MV-4-11 (cell line): ENCODE measurements at regions not wholly inside any gene's neighbourhood (a gene's known extent, or its start where the extent isn't known, plus 50 kb on each side); places are given as distances from the start of the nearest gene placed in this dataset.

Experiments
- DNase-seq: peaks from one replicate; lab custom pipeline; 2025; lab: John Stamatoyannopoulos, UW

DNA sequence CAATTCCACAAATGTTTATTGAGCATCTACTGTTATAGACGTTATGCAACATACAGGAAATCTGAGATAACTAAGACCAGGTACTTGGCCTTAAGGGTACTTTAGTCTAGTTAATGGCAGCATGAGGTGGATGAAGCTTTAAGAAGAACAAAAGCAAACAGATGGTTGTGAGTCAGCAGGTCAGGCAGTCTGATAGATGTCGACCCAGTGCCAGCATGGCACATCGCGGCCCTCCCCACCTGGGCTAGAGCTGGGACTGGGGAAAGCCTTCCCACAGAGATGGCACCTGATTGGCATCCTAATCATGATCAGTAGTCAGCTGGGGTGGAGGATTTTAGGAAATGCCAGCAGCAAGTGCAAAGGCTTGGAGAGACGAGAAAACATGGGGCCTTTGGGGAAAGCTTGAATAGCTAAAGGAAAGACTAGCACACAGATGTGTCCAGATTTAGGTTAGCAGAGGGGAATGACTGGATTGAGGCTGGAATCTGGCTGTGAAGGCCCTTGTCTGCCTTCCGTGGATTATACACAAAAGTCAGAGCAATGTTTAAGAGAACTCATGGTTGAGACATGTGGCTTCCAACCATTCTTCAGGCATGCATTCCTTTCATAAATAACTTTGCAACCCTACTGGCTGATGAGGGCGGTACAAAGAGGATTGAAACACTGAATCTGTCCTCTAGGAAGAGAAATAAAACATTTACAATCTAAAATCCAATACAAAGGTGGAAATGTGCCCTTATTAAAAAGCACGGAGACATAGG lies 395.4 kb upstream of the WWC1 start:
- DNase-seq = no peak

- DNase-seq = no peak
Observed at GRCh38 chr5:167896814-167897213, 394.6 kb upstream of the WWC1 start.

DNA sequence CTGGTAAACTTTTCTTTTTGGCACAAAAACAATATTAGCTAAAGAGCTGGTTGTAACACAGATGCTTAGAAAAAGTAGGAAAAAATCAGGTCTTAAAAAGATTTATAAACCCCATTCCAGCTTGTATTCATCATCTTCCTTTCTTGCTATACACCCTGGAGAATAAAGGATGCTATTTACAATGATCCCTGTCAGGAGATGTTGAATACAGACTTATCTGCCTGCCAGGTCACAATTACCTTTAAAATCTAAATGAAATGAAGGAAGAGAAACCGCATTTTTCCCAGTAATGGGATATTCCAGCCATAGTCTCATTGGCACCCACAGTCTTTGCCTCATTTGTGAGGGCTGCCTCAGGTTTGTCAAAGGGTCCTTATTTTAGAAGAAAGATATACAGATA lies 394.1 kb upstream of the WWC1 start:
- DNase-seq = no peak

DNA sequence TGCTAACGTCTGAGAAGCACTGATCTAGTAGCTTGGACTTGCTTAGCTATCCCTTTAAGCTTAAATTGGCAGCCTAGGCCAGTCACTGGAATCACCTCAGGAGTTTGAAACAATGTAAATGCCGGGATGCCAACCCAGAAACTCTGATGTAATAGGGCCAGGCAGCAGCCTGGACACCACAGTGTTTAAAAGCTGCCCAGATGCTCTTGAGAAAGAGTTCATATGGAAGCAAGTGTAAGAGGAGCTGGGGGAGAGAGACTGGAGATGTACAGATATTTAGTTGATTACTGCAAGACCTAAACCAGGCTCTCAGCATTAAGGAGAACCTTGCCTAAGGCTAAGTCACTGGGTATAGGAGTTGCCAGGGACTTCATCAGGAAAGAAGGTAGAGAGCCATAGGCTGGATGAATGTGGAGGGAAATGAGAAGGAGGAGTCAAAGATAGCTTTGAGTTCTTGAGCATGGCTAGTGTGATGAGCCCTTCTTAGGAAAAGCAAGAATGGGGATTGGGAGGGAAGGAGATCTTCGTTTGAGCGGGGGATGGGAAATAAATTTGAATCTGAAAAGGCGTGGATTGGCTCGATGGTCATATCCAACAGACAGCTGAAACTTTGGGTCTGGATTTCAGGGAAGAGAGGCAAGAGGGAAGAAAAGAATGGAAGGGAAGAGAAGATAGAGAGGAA lies 392.9 kb upstream of the WWC1 start:
- DNase-seq = no peak

DNA sequence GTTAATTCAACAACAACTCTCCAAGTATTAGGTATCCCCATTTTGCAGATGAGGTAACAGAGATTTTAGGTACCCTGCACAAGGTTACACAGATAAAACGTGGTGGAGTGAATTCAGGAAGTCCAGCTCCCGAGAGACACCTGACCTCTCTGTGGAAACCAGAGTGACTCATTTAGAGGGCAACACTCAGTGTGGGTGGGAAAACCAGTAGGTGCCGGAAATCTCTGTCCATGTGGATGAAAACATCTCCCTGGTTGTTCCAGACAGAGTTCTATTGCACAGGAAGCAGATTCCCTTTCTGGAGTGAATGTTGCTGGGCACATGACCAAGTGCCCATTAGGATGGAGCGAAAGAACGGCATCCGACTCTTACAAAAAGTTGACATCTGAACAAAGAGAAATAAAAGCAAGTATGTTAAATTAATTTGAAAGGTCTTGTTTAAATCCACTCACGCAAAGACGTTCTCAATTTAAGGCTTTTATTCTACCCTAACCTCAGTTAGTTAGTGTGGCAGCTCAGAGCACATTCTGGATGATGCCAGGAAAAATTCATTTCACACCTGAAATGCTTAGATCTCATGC lies 391.9 kb upstream of the WWC1 start:
- no peak for DNase-seq

DNA sequence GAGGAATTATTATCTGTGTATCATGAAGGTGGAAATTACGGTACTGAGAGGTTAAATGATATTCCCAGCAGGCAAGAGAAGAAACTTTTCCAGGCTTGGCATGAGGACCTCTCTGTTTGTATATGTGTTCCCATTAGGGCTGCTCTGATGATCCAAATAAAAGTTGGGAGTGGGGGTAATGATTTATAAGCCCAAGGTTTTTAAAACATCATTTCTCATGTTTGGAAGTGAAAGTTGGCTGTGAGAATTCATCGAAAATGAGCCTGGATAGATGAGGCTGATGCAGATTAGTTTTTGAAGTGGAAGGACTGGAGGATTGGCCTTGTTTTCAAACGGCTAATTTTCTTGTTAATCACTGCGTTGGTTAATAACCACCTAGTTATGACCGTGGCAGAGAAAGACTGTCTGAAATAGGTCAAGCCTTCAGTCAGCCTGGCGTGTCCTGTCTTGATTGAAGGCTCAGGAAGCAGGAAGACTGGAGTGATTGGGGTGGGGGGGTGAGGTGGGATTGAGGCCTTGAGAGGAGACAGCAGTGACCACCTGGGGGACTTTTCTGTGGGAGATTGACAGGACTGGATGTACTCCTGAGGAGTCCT lies 391.0 kb upstream of the WWC1 start:
- DNase-seq = no peak

DNA sequence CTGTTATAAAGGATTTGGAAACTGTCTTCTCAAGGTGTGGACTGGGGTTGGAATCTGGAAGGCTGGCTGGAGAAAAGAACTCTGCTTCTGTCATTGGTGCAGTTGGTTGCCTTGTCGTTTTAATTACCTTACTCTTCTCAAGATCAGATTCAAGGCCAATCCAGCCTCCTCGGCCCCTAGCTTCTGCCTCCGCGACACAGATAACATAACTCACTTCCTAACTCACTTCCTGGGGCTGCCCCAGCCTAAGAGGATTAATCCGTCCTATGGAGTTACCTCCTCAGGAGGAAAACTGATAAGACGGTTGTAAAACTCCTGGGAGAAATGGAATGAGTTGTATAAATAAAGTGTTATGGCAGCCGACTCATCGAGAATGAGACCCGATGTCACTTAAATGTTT lies 389.1 kb upstream of the WWC1 start:
- DNase-seq = no peak

GRCh38 chr5:167903243-167903642 lies 388.2 kb upstream of the WWC1 start:
- DNase-seq = no peak

- no peak for DNase-seq
Observed at GRCh38 chr5:167903659-167904058, 387.8 kb upstream of the WWC1 start.

DNA sequence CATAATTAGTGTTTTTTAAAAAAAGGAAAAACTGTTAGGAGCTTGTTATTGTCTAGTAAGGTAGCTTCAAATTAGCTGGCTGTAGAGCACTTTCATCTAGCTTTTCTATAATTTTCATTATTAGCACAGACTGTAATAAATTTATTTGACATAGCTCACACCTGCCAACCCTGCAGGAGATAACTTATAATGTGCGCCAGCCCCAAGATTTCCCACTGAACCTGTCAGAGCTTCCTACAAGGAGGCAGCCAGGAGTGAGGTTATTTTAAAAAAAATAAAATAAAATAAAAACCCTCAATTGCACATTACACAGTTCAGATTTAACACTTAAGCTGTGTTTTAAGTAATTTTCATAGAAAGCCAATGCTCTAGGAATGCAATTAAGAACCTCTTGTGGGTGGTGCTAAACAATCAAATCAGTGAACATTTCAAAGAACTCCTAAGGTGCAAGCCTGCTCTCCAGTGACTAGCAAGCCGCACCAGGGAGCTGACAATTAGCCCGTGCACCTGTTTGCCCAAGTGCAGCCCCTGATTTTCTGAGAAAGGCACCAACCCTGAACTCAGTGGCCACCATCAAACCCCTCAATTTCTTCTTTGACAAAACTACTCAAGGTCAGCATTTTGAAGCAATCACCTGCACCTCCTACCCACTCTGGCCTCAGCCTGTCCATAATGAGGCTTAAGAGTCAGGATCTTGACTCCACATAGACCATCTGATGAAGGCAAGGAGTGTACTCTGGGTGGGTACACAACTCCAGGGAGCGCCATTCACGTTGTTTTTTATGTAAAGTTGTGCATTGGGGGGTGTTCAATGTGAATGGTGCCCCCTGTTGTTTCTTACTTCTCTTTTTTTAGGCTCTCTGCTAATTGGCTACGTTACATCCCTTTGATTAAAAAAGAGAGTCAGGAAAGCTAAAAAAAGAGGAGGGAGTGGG lies 385.3 kb upstream of the WWC1 start:
- DNase-seq = no peak

DNA sequence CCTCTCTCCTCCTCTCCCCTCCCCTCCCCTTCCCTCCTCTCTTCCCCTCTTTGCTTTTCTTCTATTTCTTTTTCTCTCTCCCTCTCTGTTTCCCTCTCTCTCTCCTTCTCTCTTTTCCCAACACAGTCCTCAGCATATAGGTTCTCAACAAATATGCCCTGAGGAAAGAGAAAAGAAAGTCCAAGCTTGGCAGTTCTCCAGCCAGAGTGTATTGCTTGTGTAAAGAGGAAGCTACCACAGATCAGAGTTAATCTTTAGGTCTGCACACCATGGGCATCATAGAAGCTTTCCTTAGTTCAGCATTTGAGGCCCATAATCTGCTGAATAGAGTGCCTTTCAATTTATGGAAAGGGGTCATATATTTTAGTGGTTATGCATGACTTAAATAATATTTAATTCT lies 382.8 kb upstream of the WWC1 start:
- peak; percentile 31 for DNase-seq

- no peak for DNase-seq
Observed at GRCh38 chr5:167912941-167913665, 378.3 kb upstream of the WWC1 start.

DNA sequence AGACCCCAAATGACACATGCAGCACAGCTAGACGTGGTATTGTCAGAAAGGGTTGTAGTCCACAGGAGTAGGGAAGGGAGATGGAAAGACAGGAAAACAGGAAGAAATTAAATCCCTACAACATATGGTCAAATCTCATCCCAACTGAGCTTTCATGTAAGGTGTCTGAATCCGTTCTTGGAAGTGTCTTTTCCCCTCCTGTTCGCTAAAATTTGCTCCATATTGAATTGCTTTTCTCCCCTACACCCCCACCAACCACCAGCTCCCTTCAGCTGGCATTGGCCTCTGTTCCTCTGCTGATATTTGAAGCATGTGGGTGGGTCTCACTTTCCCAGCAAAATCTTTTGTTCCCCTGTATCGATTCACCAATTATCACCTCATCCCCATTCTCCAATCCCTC lies 376.2 kb upstream of the WWC1 start:
- no peak for DNase-seq

DNA sequence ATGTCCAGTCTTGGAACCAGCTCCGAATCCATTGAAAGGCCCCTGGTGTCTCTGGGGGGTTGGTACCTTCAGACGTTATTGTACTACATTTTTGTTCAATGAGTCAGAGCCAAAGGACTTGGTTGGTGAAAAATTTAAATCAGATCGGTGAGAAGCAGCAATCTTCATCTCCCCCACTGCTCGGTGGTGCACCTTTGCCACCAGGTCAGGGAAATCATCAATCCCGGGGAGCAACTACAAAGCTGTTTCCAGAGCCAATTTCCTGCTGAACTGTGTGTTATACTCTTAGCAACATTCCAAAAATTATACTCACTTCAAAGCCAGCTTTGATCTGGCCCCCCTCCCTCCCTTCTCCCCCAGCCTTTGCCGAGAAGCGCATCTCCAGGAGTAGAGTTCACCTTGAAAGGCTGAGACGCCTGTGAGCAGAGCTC lies 375.2 kb upstream of the WWC1 start:
- DNase-seq = no peak

DNA sequence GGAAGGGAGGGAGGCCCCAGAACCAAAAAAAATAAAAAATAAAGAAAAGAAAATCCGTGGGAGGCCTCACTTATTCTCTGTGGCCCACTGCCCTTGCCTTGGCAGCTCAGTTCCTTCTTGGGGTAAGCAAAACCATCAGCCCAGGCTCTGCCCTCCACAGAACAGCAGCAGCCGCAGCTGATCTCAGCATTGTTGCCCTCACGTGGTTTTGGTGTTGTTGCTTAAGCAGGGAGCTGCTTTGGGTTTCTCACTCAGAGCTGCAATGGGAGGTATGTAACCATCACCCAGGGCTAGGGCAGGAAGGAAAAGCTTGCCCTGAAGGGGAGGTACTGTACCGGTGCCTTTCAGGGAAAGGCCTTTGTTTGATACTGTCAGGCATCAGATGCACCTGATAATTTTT lies 374.7 kb upstream of the WWC1 start:
- DNase-seq = peak; percentile 34

DNA sequence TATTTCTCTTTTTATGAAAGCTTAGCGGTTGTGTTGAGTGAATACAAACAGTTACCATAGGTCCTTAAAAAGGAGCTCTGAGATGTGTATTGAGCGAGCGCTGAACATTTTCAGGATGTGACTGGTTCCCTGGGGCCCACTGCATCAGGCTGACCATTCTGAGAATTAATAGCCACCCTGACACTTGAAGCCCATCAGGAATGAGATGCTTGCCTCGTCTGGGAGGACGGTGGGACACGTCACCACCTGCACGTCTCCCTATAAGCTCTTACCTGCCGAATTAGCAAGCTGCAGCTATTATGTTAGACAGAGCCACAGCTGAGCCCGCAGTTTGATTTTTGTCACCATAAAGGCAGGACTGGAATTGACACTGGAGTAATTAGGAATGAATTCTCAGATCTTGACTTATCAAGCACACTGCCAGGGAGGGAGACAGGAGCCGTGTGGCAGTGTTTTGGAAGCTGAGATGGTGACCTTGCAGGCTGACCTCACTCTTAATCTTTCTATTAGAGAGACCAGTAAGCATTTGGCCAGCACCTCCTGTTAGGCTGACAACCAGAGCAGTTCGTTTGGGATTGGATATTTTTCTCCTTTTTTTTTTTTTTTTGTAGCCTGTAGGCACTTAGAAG lies 373.1 kb upstream of the WWC1 start:
- DNase-seq = no peak

- no peak for DNase-seq
Observed at GRCh38 chr5:167918813-167919483, 372.5 kb upstream of the WWC1 start.

GRCh38 chr5:167920589-167920988 lies 370.9 kb upstream of the WWC1 start:
- DNase-seq = no peak

DNA sequence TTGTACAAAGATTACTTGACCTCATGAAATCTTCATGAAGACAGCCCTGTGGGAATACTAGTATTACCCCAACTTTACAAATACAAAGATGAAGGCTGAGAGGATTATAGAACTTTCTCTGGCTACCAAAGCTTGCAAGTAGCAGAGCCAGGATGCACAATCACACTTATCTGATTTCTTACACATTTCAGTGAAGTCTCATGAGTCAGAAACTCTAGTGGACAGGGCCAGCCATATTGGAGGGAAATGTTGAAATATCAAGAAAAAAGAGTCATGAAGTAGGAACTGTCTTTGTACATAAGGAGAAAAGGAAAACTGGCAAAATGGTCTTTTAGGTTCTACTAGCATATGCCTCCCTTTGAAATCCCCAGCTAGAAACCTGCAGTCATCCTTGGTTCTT lies 369.6 kb upstream of the WWC1 start:
- DNase-seq = no peak

DNA sequence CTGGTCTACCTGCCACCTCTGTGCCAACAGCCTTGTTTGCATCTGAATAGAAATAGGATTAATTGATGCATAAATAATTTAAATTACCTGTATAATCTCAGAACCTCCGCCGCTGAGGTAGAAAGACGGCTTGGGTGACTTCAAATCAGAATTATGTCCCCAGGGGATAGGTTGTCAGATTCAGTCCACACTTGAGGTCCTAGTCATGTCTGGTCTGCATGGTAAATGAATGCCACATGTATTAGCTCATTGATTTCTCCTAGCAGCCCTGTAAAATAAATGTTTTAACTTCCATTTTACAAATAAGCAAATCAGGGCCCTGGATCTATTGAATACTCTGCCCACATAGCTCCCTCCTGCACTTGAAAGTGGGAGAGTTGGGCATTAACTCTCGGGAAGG lies 368.0 kb upstream of the WWC1 start:
- DNase-seq = no peak
